IPS-NIHi11 (cell line): ENCODE measurements at regions not wholly inside any gene's neighbourhood (a gene's known extent, or its start where the extent isn't known, plus 50 kb on each side); places are given as distances from the start of the nearest gene placed in this dataset.

Experiments used
- DNase-seq: peaks from one replicate; pipeline ENCODE4 v3.0.0; 2012; ENCODE audit warnings: mixed read lengths, low spot score

- DNase-seq = peak; percentile 14
Measured at GRCh38 chr9:97747201-97747965, 50.2 kb upstream of the XPA start.

- DNase-seq = no peak
Measured at GRCh38 chr9:97748525-97748924, 51.4 kb upstream of the XPA start.

GRCh38 chr9:97749928-97750327 is 52.8 kb upstream of the XPA start:
- no peak for DNase-seq

- no peak for DNase-seq
Measured at GRCh38 chr9:97751531-97751930, 54.4 kb upstream of the XPA start.

GRCh38 chr9:97752274-97752673 is 55.1 kb upstream of the XPA start:
- no peak for DNase-seq

- no peak for DNase-seq
Measured at GRCh38 chr9:97753364-97753763, 56.2 kb upstream of the XPA start.

GRCh38 chr9:97753975-97754374 is 56.8 kb upstream of the XPA start:
- no peak for DNase-seq

GRCh38 chr9:97755618-97756267 is 58.6 kb upstream of the XPA start:
- DNase-seq = no peak

GRCh38 chr9:97756991-97757390 is 59.9 kb upstream of the XPA start:
- no peak for DNase-seq

GRCh38 chr9:97758334-97758916 is 61.3 kb upstream of the XPA start:
- DNase-seq = no peak

- DNase-seq = no peak
Measured at GRCh38 chr9:97759581-97760288, 62.6 kb upstream of the XPA start.

- DNase-seq = no peak
Measured at GRCh38 chr9:97761056-97761598, 64.0 kb upstream of the XPA start.

- no peak for DNase-seq
Measured at GRCh38 chr9:97761879-97762278, 64.7 kb upstream of the XPA start.

GRCh38 chr9:97763874-97764273 is 66.7 kb upstream of the XPA start:
- DNase-seq = no peak

- no peak for DNase-seq
Measured at GRCh38 chr9:97766092-97766491, 69.0 kb upstream of the XPA start.

- DNase-seq = no peak
Measured at GRCh38 chr9:97766610-97767009, 69.5 kb upstream of the XPA start.

GRCh38 chr9:97767891-97768290 is 70.8 kb upstream of the XPA start:
- no peak for DNase-seq

- no peak for DNase-seq
Measured at GRCh38 chr9:97768746-97769145, 71.6 kb upstream of the XPA start.

- no peak for DNase-seq
Measured at GRCh38 chr9:97769208-97769607, 72.1 kb upstream of the XPA start.

GRCh38 chr9:97770808-97771372 is 73.8 kb upstream of the XPA start:
- DNase-seq = no peak

- DNase-seq = no peak
Measured at GRCh38 chr9:97771641-97772040, 74.5 kb upstream of the XPA start.

- DNase-seq = peak; percentile 46
Measured at GRCh38 chr9:97772145-97772544, 75.0 kb upstream of the XPA start.
